ENCODE measurements at regions not wholly inside any gene's neighbourhood (a gene's known extent, or its start where the extent isn't known, plus 50 kb on each side); places are given as distances from the start of the nearest gene placed in this dataset.

DNA sequence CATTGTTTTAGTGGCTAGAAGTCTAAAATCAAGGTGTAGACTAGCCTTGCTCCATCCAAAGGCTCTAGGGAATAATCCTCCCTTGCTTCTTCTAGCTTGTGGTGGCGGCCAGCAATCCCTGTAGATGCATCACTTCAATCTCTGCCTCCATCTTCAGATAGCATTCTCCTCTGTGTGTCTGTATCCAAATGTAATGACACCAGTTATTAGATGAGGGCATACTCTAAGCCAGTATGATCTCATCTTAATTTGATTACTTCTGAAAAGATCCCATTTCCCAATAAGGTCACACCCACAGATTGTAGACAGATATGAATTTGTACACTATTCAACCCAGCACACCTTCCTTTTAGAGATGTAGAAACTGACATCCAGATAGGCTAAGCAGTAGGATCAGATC is 334.5 kb upstream of the KCNMB2 start:
- TF ChIP-seq POLR2AphosphoS5 (IDR thresholded peaks at IDR 0.05; ENCODE audit: borderline replicate concordance, low read depth, low read length) (no peak), EZH2 (IDR thresholded peaks at IDR 0.05) (no peak)

All from SK-N-MC (cell line).